ENCODE measurements at regions not wholly inside any gene's neighbourhood (a gene's known extent, or its start where the extent isn't known, plus 50 kb on each side); places are given as distances from the start of the nearest gene placed in this dataset.

GRCh38 chr12:27385766-27386564, 53.3 kb downstream of the BMAL2 start:
- TF ChIP-seq EZH2 (IDR thresholded peaks at IDR 0.05; ENCODE audit: borderline replicate concordance, low read length) (no peak), CTCF (IDR thresholded peaks at IDR 0.05; ENCODE audit: low read length) (no peak)
- no peak overlapping the region for H2AFZ ChIP-seq (ENCODE audit: low read length)

GRCh38 chr12:27387473-27387872, 54.8 kb downstream of the BMAL2 start:
- TF ChIP-seq CTCF (IDR thresholded peaks at IDR 0.05; ENCODE audit: low read length) (no peak), EZH2 (IDR thresholded peaks at IDR 0.05; ENCODE audit: borderline replicate concordance, low read length) (no peak)
- H3F3A ChIP-seq (ENCODE audit: insufficient read depth, low read length): no peaks in the 10 kb centered on the region
- H3K36me3 ChIP-seq (ENCODE audit: insufficient read depth, low read length): no peaks in the 10 kb centered on the region
- H3K4me2 ChIP-seq (ENCODE audit: low read length): no peak overlapping the region
- H3K9me2 ChIP-seq (ENCODE audit: low read depth, low read length): no peaks in the 10 kb centered on the region
- H3K27me3 ChIP-seq (ENCODE audit: insufficient read depth, low read length): no peaks in the 10 kb centered on the region
- H3K9ac ChIP-seq (ENCODE audit: low read length): no peak overlapping the region
- H3K4me1 ChIP-seq (ENCODE audit: insufficient read depth, low read length, severe bottlenecking): no peaks in the 10 kb centered on the region
- no peaks in the 10 kb centered on the region for H3K79me2 ChIP-seq (ENCODE audit: insufficient read depth, low read length)
- H3K9me3 ChIP-seq (ENCODE audit: low read length): no peaks in the 10 kb centered on the region
- no peak overlapping the region for H3K27ac ChIP-seq (ENCODE audit: low read depth, low read length, poor library complexity, severe bottlenecking)
- H3K4me3 ChIP-seq (ENCODE audit: low read depth, low read length, poor library complexity, severe bottlenecking): no peak overlapping the region
- H4K20me1 ChIP-seq (ENCODE audit: insufficient read depth, low read length): no peaks in the 10 kb centered on the region
- no peak overlapping the region for H2AFZ ChIP-seq (ENCODE audit: low read length)

More at GRCh38 chr12:27385766-27386564, 53.3 kb downstream of the BMAL2 start:
- H3K79me2 ChIP-seq (ENCODE audit: insufficient read depth, low read length): no peaks in the 10 kb centered on the region
- no peaks in the 10 kb centered on the region for H3F3A ChIP-seq (ENCODE audit: insufficient read depth, low read length)
- no peaks in the 10 kb centered on the region for H3K27me3 ChIP-seq (ENCODE audit: insufficient read depth, low read length)
- no peaks in the 10 kb centered on the region for H3K36me3 ChIP-seq (ENCODE audit: insufficient read depth, low read length)
- no peak overlapping the region for H3K4me2 ChIP-seq (ENCODE audit: low read length)
- no peaks in the 10 kb centered on the region for H3K4me1 ChIP-seq (ENCODE audit: insufficient read depth, low read length, severe bottlenecking)
- no peak overlapping the region for H3K27ac ChIP-seq (ENCODE audit: low read depth, low read length, poor library complexity, severe bottlenecking)
- no peak overlapping the region for H3K4me3 ChIP-seq (ENCODE audit: low read depth, low read length, poor library complexity, severe bottlenecking)
- H3K9me3 ChIP-seq (ENCODE audit: low read length): no peaks in the 10 kb centered on the region
- H3K9ac ChIP-seq (ENCODE audit: low read length): no peak overlapping the region
- H4K20me1 ChIP-seq (ENCODE audit: insufficient read depth, low read length): no peaks in the 10 kb centered on the region
- H3K9me2 ChIP-seq (ENCODE audit: low read depth, low read length): no peaks in the 10 kb centered on the region

GRCh38 chr12:27388650-27389049, 56.0 kb downstream of the BMAL2 start:
- H4K20me1 ChIP-seq (ENCODE audit: insufficient read depth, low read length): no peaks in the 10 kb centered on the region
- H3K9me2 ChIP-seq (ENCODE audit: low read depth, low read length): no peaks in the 10 kb centered on the region
- H3K4me2 ChIP-seq (ENCODE audit: low read length): no peak overlapping the region
- H3K27ac ChIP-seq (ENCODE audit: low read depth, low read length, poor library complexity, severe bottlenecking): no peak overlapping the region
- no peak overlapping the region for H3K9ac ChIP-seq (ENCODE audit: low read length)
- H3F3A ChIP-seq (ENCODE audit: insufficient read depth, low read length): no peaks in the 10 kb centered on the region
- H3K36me3 ChIP-seq (ENCODE audit: insufficient read depth, low read length): no peaks in the 10 kb centered on the region
- no peak overlapping the region for H3K4me3 ChIP-seq (ENCODE audit: low read depth, low read length, poor library complexity, severe bottlenecking)
- H3K4me1 ChIP-seq (ENCODE audit: insufficient read depth, low read length, severe bottlenecking): no peaks in the 10 kb centered on the region
- no peaks in the 10 kb centered on the region for H3K9me3 ChIP-seq (ENCODE audit: low read length)
- no peaks in the 10 kb centered on the region for H3K79me2 ChIP-seq (ENCODE audit: insufficient read depth, low read length)
- H2AFZ ChIP-seq (ENCODE audit: low read length): no peak overlapping the region
- TF ChIP-seq EZH2 (IDR thresholded peaks at IDR 0.05; ENCODE audit: borderline replicate concordance, low read length): no peak
- TF ChIP-seq CTCF (IDR thresholded peaks at IDR 0.05; ENCODE audit: low read length): no peak
- H3K27me3 ChIP-seq (ENCODE audit: insufficient read depth, low read length): no peaks in the 10 kb centered on the region
